Transverse colon (tissue), 3 donors: ENCODE measurements at regions not wholly inside any gene's neighbourhood (a gene's known extent, or its start where the extent isn't known, plus 50 kb on each side); places are given as distances from the start of the nearest gene placed in this dataset.

ENCODE experiments used
- POLR2A ChIP-seq: fragments of 450-650 bp; IDR thresholded peaks from one replicate; pipeline ENCODE4 v1.6.1; 2016; ENCODE audit warnings: antibody characterized with exemption, mild to moderate bottlenecking, moderate library complexity
- TF ChIP-seq, protein P1 (sequence below), 5 experiments: fragments of 200-600 bp in 3 of 5; fragments of 450-650 bp in 2 of 5; sonication (generic) in 3 of 5; IDR thresholded peaks; 1 replicate in 2 of 5; 2 replicates in 3 of 5; pipeline ENCODE4 v1.5.1; 2016 to 2017; ENCODE audit warnings: antibody characterized with exemption in 5 of 5, inconsistent platforms in 3 of 5, mild to moderate bottlenecking in 2 of 5, moderate library complexity in 1 of 5

DNA sequence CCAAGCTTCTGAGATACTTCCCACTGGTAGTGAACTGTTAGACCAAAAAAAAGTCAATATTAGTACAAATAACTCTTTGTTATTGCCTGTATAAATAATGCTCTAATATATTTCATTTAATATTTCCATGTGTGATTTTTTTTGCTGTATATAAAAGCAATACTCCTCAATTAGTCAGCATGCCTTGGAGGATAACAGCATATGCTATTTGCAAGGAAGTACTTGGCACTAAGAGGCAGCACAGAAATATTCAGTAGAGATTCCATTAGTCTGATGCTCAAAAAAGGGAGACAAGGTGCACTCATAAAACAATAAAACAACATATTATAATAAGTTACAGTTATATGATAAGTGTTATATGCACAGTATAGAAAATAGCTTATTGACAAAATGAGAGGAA is 296.6 kb upstream of the MPDZ start:
- TF ChIP-seq, protein P1, sequence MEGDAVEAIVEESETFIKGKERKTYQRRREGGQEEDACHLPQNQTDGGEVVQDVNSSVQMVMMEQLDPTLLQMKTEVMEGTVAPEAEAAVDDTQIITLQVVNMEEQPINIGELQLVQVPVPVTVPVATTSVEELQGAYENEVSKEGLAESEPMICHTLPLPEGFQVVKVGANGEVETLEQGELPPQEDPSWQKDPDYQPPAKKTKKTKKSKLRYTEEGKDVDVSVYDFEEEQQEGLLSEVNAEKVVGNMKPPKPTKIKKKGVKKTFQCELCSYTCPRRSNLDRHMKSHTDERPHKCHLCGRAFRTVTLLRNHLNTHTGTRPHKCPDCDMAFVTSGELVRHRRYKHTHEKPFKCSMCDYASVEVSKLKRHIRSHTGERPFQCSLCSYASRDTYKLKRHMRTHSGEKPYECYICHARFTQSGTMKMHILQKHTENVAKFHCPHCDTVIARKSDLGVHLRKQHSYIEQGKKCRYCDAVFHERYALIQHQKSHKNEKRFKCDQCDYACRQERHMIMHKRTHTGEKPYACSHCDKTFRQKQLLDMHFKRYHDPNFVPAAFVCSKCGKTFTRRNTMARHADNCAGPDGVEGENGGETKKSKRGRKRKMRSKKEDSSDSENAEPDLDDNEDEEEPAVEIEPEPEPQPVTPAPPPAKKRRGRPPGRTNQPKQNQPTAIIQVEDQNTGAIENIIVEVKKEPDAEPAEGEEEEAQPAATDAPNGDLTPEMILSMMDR (IDR thresholded peaks at IDR 0.05), result no peak
- no peak for TF ChIP-seq POLR2A
